SK-N-MC (cell line): ENCODE measurements at regions not wholly inside any gene's neighbourhood (a gene's known extent, or its start where the extent isn't known, plus 50 kb on each side); places are given as distances from the start of the nearest gene placed in this dataset.

ENCODE experiments used
- DNase-seq: peaks from one replicate; pipeline ENCODE4 v3.0.0-alpha.2; 2011; ENCODE audit warnings: low read depth, low spot score
- H3K27ac ChIP-seq: fragments of 200-600 bp; sonication (generic); 2 replicates; pipeline ENCODE4 v1.5.1; 2016; ENCODE audit warnings: mixed run types
- H3K36me3 ChIP-seq: fragments of 200-600 bp; sonication (generic); 2 replicates; pipeline ENCODE4 v1.6.1; 2017; ENCODE audit warnings: antibody characterized with exemption, low read length, mixed read lengths; ENCODE audit not compliant: insufficient read depth
- H3K4me3 ChIP-seq: fragments of 200-600 bp; sonication (generic); 2 replicates; pipeline ENCODE4 v1.5.1; 2016
- H3K9ac ChIP-seq: fragments of 200-600 bp; sonication (generic); 2 replicates; pipeline ENCODE4 v1.8.0; 2017; ENCODE audit warnings: mixed run types, mixed read lengths; ENCODE audit not compliant: insufficient read length
- H3K9me3 ChIP-seq: fragments of 200-600 bp; sonication (generic); 2 replicates; pipeline ENCODE4 v1.6.1; 2017; ENCODE audit warnings: low read depth, mild to moderate bottlenecking, antibody characterized with exemption, low read length, moderate library complexity, mixed read lengths
- EZH2 ChIP-seq: fragments of 200-600 bp; sonication (generic); IDR thresholded peaks from one replicate; pipeline ENCODE4 v1.6.1; 2017; ENCODE audit warnings: antibody characterized with exemption
- FOXP2 ChIP-seq: optimal IDR thresholded peaks from 2 replicates; pipeline ENCODE3; 2011; ENCODE audit warnings: mild to moderate bottlenecking, moderate library complexity; ENCODE audit not compliant: insufficient read depth; ENCODE audit errors: extremely low read length, control extremely low read depth
- POLR2AphosphoS5 ChIP-seq: IDR thresholded peaks from 2 replicates; pipeline ENCODE4 v1.6.1; 2012; ENCODE audit warnings: mild to moderate bottlenecking, low read depth, low read length, borderline replicate concordance

DNA sequence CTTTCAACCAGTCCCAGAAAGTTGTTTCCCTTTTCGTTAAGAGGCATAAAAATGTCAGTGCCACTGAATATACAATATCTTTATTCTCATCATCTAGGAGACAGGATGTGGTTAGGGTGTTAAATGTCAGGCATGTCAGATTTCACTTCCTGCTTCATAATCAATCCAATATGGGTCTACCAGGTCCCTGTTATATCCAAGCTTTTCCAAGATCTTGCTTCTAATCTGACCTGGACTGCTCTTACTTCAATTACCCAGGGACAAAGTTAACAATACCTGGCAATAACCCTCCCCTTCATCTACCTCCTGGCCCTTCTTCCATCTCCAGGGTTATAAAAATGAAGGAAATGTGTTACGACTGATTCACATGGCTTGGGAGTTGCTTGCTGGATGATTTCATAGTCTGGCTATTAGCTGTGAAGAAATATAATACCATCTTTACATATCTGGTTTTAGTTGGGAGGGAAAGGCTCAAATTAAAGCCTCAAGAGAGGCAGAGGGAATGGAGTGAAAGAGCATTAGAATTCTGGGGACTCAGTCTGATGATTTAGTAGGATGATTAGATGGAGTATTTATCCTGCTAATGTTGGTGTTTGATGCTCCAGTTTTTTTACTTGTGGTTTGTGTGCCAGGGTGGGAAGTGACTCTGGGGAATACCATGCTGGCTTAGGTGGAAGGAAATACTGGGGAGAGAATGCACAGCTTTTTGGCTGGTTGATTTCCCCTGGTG lies 534.3 kb downstream of the ETS1 start:
- Histone ChIP-seq H3K27ac (no peak overlapping the region; the same call in 1 of the 2 replicates), H3K4me3 (peak overlapping the region; percentile 3; the same call in 1 of the 2 replicates)

DNA sequence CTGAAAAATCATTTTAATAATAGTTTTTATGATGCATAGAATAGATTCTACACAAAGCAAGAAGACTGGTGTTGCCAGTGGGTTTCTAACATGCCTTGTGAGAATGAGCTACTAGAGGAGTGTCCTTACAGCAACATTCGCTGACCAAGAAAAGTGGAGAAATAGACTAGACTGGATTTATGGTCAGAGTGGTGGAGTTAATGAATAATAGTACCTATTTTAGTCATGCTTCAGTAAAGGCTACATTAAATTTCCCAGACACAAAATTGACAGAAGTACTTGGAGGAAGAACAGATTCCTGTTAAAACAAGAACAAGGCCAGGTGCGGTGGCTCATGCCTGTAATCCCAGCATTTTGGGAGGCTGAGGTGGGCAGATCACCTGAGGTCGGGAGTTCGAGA lies 539.2 kb downstream of the ETS1 start:
- H3K27ac ChIP-seq, result no peak overlapping the region
- no peaks in the 10 kb centered on the region for H3K9me3 ChIP-seq
- H3K9ac ChIP-seq, result no peak overlapping the region
- DNase-seq, result no peak
- H3K4me3 ChIP-seq, result no peak overlapping the region
- TF ChIP-seq FOXP2 (no peak), POLR2AphosphoS5 (no peak), EZH2 (no peak)
- no peaks in the 10 kb centered on the region for H3K36me3 ChIP-seq

More for the DNA sequence above, 534.3 kb downstream of the ETS1 start:
- Histone ChIP-seq H3K9me3 (no peaks in the 10 kb centered on the region), H3K9ac (no peak overlapping the region), H3K36me3 (no peaks in the 10 kb centered on the region)
- peak; percentile 77 for DNase-seq
- TF ChIP-seq POLR2AphosphoS5, result peak; percentile 47; the same call in 1 of the 2 replicates
- TF ChIP-seq FOXP2, result no peak

DNA sequence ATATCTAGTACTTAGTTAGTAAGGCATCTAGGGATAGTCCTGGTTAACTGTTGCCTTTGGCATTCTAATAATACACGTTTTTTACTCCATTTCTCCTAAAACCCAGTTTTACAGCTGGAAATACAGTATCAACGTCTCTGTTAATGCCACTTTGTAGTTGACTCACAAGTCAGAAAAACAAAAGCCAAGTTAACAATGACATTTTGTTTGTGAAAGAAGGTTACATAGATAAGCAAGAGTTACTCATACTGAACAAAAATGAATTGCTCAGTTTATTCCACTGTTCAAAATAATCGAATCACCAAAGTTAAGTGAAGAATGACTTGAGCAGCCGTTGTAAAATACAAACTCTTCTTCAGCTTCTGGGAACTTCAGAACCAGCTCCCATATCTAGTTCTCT lies 540.3 kb downstream of the ETS1 start:
- no peaks in the 10 kb centered on the region for H3K9me3 ChIP-seq
- no peak overlapping the region for H3K27ac ChIP-seq
- H3K36me3 ChIP-seq, result no peaks in the 10 kb centered on the region
- no peak for DNase-seq
- H3K4me3 ChIP-seq, result no peak overlapping the region
- no peak overlapping the region for H3K9ac ChIP-seq
- TF ChIP-seq FOXP2 (no peak), POLR2AphosphoS5 (no peak), EZH2 (no peak)

GRCh38 chr11:128046213-128046612 lies 541.1 kb downstream of the ETS1 start:
- Histone ChIP-seq H3K27ac (no peak overlapping the region), H3K4me3 (no peak overlapping the region), H3K9me3 (no peaks in the 10 kb centered on the region), H3K36me3 (no peaks in the 10 kb centered on the region), H3K9ac (no peak overlapping the region)
- TF ChIP-seq EZH2 (no peak), FOXP2 (no peak), POLR2AphosphoS5 (no peak)
- no peak for DNase-seq

DNA sequence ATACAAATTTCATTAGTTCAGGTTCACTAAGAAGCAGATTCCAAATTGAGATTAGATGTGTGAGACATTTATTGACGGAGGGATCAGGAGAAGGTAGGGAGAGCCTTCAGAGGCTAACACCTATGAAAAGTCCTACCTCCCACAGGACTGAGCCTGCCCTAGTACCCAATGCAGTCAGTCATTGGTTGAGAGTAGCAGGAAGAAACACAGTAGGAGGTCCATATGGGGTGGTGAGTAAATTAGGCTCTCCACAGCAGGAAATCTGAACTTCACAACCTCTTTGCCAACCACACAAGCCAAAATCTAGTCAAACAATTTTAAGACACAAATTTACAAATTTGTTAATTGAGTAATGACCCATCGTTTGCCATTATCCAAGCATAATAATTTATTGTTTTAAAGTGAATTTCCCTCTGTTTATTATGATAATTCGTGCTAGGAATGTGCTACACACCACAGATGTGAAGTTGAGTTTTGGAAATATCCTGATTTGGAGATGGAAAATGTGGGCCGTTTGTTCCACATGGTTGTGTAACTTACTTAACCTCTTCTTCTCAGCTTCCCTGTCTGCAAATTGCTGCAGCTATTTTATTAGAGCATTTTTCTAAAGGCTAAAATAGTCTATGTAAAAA lies 542.1 kb downstream of the ETS1 start:
- Histone ChIP-seq H3K36me3 (no peaks in the 10 kb centered on the region), H3K9me3 (no peaks in the 10 kb centered on the region), H3K4me3 (no peak overlapping the region), H3K9ac (no peak overlapping the region), H3K27ac (no peak overlapping the region)
- no peak for TF ChIP-seq POLR2AphosphoS5
- no peak for TF ChIP-seq FOXP2
- TF ChIP-seq EZH2, result no peak
- DNase-seq, result no peak

DNA sequence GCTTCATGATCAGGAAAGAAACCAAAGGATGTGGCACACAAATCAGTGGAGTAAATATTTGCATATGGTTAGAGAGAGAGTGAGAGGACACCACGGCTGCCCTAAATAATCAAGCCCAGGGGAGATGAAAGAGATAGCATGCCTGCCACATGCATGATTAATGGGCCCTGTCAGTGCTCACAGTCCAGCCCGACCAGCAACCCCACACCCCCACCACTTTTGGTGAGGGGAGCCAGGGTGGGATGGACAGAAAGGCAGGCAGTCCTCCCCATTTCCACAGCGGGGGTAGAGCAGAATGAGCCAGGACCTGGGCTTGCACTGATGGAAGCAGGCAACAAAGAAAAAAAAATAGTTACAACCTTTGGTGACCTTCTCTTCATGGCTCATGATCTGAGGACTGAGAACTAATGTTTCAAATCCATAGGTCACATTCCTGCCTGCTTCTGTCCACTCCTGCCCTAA lies 545.0 kb downstream of the ETS1 start:
- Histone ChIP-seq H3K9me3 (no peaks in the 10 kb centered on the region), H3K27ac (no peak overlapping the region), H3K4me3 (no peak overlapping the region), H3K9ac (no peak overlapping the region), H3K36me3 (no peaks in the 10 kb centered on the region)
- no peak for TF ChIP-seq FOXP2
- no peak for TF ChIP-seq POLR2AphosphoS5
- no peak for TF ChIP-seq EZH2
- no peak for DNase-seq

GRCh38 chr11:128040603-128041002 lies 546.8 kb downstream of the ETS1 start:
- DNase-seq, result no peak
- Histone ChIP-seq H3K36me3 (no peaks in the 10 kb centered on the region), H3K27ac (no peak overlapping the region), H3K4me3 (no peak overlapping the region), H3K9me3 (no peaks in the 10 kb centered on the region), H3K9ac (no peak overlapping the region)
- TF ChIP-seq FOXP2 (no peak), EZH2 (no peak), POLR2AphosphoS5 (no peak)

- TF ChIP-seq FOXP2 (no peak), POLR2AphosphoS5 (no peak), EZH2 (no peak)
- Histone ChIP-seq H3K9me3 (no peaks in the 10 kb centered on the region), H3K4me3 (no peak overlapping the region), H3K36me3 (no peaks in the 10 kb centered on the region), H3K27ac (no peak overlapping the region), H3K9ac (no peak overlapping the region)
- DNase-seq, result no peak
These were observed 548.0 kb downstream of the ETS1 start for GRCh38 chr11:128039140-128040021.
